Left lung (tissue), 4 donors: ENCODE measurements at regions not wholly inside any gene's neighbourhood (a gene's known extent, or its start where the extent isn't known, plus 50 kb on each side); places are given as distances from the start of the nearest gene placed in this dataset.
"Not testable (repeated sequence)": the region's sequence is repeated elsewhere in the genome, so short reads cannot be mapped to it uniquely, and the experiment has no call there.

Source experiments
- ATAC-seq: fragments of 200-7000 bp; cut with Tn5 transposase; one replicate; pipeline ENCODE4 v1.9.1; 2020; ENCODE audit warnings: moderate library complexity
- DNase-seq, 4 donors: peaks; one replicate each; pipeline ENCODE4 v3.0.0-alpha.2; 2013 to 2020
- H3K27ac ChIP-seq, 2 donors: fragments of 200-600 bp; sonication (generic) in 1 of 2; one replicate each; pipeline versions ENCODE4 v1.5.0 to v1.8.0; 2020 to 2021
- H3K27me3 ChIP-seq, 2 donors: fragments of 200-600 bp; sonication (generic) in 1 of 2; one replicate each; pipeline versions ENCODE4 v1.5.0 to v1.8.0; 2020 to 2021
- H3K36me3 ChIP-seq, 2 donors: fragments of 200-600 bp; sonication (generic) in 1 of 2; one replicate each; pipeline versions ENCODE4 v1.5.0 to v1.8.0; 2020 to 2021
- H3K4me1 ChIP-seq, 2 donors: fragments of 200-600 bp; one replicate each; pipeline ENCODE4 v1.8.0; 2021
- H3K4me3 ChIP-seq, 2 donors: fragments of 200-600 bp; sonication (generic) in 1 of 2; one replicate each; pipeline versions ENCODE4 v1.5.0 to v1.8.0; 2020 to 2021; ENCODE audit warnings: mild to moderate bottlenecking in 1 of 2
- H3K9me3 ChIP-seq, 2 donors: fragments of 200-600 bp; sonication (generic) in 1 of 2; one replicate each; pipeline versions ENCODE4 v1.5.0 to v1.8.0; 2020 to 2021
- intact Hi-C, 2 donors: fragments of 100-400 bp; cut with DNase I; formaldehyde crosslinking; loops; one replicate each; pipeline versions ENCODE4 v1.11.2 to v1.14.2; 2022
- TF ChIP-seq, protein P1 (sequence below), 2 donors: fragments of 200-600 bp; sonication (generic) in 1 of 2; IDR thresholded peaks; one replicate each; pipeline versions ENCODE4 v1.5.0 to v1.8.0; 2021; ENCODE audit warnings: antibody characterized with exemption in 2 of 2
- donor health status: DM: no; HTN: yes; CAD: no.
- donor health status: DM: no; HTN: no; CAD: no.

DNA sequence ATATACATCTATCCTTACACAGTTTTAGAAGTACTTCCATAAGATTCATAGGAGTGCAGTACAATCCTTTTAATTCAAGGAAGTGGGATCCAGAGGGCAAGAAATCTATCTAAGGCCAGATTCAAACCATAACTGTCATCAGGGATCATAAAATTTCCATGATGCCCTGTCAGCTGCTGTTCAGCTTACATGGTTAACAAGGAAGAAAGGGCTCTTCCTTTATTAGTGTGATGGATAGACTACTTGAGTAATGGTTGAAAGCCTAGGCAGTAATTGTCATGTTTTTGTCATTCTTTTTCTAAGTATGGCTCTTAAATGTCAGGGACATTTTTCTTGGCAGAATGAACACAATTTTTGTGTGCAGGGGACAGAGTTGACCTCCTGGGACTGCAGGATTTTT, 159.8 kb upstream of the CXCL13 start:
- no peaks in the 10 kb centered on the region for H3K4me1 ChIP-seq
- H3K27ac ChIP-seq = no peak overlapping the region
- no peaks in the 10 kb centered on the region for H3K36me3 ChIP-seq
- TF ChIP-seq, protein P1, sequence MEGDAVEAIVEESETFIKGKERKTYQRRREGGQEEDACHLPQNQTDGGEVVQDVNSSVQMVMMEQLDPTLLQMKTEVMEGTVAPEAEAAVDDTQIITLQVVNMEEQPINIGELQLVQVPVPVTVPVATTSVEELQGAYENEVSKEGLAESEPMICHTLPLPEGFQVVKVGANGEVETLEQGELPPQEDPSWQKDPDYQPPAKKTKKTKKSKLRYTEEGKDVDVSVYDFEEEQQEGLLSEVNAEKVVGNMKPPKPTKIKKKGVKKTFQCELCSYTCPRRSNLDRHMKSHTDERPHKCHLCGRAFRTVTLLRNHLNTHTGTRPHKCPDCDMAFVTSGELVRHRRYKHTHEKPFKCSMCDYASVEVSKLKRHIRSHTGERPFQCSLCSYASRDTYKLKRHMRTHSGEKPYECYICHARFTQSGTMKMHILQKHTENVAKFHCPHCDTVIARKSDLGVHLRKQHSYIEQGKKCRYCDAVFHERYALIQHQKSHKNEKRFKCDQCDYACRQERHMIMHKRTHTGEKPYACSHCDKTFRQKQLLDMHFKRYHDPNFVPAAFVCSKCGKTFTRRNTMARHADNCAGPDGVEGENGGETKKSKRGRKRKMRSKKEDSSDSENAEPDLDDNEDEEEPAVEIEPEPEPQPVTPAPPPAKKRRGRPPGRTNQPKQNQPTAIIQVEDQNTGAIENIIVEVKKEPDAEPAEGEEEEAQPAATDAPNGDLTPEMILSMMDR (IDR thresholded peaks at IDR 0.05) = no peak
- ATAC-seq (no peak), DNase-seq (no peak)
- no peak overlapping the region for H3K4me3 ChIP-seq
- H3K27me3 ChIP-seq = no peaks in the 10 kb centered on the region
- intact Hi-C loops = no loop called here
- H3K9me3 ChIP-seq = no peaks in the 10 kb centered on the region

DNA sequence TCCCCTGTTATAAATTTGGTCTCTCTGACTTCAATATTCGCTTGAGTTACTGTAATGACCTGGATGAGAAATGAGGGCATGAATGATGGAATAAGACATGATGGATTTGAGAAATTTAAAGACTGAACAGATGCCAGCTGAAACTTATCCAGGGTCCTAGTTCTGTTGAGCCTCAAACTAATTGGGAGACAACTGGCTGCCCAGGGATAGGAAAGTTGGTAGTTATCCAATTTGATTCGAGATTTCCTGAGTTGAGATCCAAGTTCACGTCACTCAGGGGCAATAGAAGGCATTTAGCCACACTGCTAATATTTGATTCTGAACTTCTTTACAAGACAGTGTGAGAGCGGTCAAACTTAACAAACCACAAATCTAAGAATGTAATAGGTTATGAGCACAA, 159.0 kb upstream of the CXCL13 start:
- no peak overlapping the region for H3K4me3 ChIP-seq
- H3K27ac ChIP-seq = no peak overlapping the region
- no peak for DNase-seq
- H3K27me3 ChIP-seq = no peaks in the 10 kb centered on the region
- no peaks in the 10 kb centered on the region for H3K36me3 ChIP-seq
- no peaks in the 10 kb centered on the region for H3K4me1 ChIP-seq
- no peak for ATAC-seq
- TF ChIP-seq, protein P1 (IDR thresholded peaks at IDR 0.05) = no peak
- intact Hi-C loops = no loop called here
- no peaks in the 10 kb centered on the region for H3K9me3 ChIP-seq

DNA sequence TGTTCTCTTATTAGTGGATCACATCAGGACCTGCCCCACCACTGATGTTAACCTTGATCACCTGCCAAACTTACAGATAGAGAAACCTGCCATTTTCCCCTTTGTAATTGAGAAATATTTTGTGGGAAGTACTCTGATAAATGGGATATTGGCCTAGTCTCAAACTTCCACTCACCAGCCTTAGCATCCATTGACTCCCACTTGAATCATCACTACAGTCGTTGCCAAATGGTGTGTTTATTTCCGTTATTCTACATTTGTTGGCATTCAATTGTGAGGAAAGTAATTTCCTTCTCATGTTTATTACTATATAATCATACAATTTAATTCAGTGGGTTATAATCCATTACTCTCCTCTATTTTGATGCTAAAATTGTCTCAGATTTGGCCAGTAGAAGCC, 156.4 kb upstream of the CXCL13 start:
- no peaks in the 10 kb centered on the region for H3K27me3 ChIP-seq
- ATAC-seq = no peak
- intact Hi-C loops = no loop called here
- H3K36me3 ChIP-seq = no peaks in the 10 kb centered on the region
- DNase-seq = no peak
- no peak overlapping the region for H3K4me3 ChIP-seq
- no peaks in the 10 kb centered on the region for H3K9me3 ChIP-seq
- no peaks in the 10 kb centered on the region for H3K4me1 ChIP-seq
- no peak overlapping the region for H3K27ac ChIP-seq
- TF ChIP-seq, protein P1 (IDR thresholded peaks at IDR 0.05) = no peak

DNA sequence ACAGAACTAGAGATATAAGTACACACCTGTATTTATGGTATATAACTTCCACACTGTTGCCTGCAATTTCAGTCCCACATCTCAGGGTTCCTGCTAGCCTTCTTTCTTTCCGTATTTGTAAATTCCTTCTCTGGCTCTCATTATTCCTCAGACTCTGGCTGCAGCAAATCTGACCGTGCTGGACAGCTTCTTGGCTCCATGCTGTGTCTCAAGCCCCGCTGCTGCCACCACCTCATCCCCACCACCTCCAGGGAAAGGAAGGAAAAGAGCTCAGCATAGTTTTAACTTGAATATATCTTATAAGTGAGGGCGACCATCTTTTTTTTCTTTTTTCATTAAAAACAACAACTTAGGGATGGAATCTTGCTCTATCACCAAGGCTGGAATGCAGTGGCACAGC, 155.6 kb upstream of the CXCL13 start:
- TF ChIP-seq, protein P1 (IDR thresholded peaks at IDR 0.05) = no peak
- no peaks in the 10 kb centered on the region for H3K36me3 ChIP-seq
- peak in 2 of 4 donors; percentile 52 to 65 for DNase-seq

DNA sequence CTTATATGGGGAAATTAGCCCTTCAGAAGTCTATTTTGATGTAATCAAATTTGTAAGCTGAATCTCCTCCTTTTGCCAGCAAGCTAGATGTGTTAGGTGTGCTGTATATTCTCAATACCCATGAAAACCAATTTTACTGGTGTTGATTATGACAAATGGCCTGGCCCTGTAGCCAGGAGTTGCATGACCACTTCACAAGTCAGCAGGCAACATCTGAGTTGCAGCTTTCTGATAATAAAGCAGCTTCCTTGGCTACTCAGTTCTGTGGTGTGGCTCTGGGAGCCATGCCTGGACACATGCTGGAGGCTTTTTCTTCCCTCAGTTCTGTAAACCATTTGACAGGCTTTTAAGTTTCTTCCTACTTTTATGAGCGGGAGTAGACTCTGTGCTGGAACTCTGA, 154.1 kb upstream of the CXCL13 start:
- H3K9me3 ChIP-seq = no peaks in the 10 kb centered on the region
- DNase-seq = no peak
- no peaks in the 10 kb centered on the region for H3K36me3 ChIP-seq
- no peak for ATAC-seq
- no peaks in the 10 kb centered on the region for H3K27me3 ChIP-seq
- TF ChIP-seq, protein P1 (IDR thresholded peaks at IDR 0.05) = no peak
- no peak overlapping the region for H3K27ac ChIP-seq
- intact Hi-C loops = no loop called here
- H3K4me3 ChIP-seq = no peak overlapping the region
- no peaks in the 10 kb centered on the region for H3K4me1 ChIP-seq

More for the DNA sequence above, 155.6 kb upstream of the CXCL13 start:
- no peak overlapping the region for H3K27ac ChIP-seq
- H3K27me3 ChIP-seq = no peaks in the 10 kb centered on the region
- ATAC-seq = peak; percentile 44
- H3K4me1 ChIP-seq = no peaks in the 10 kb centered on the region
- H3K9me3 ChIP-seq = no peaks in the 10 kb centered on the region
- no peak overlapping the region for H3K4me3 ChIP-seq
- intact Hi-C loops = no loop called here

GRCh38 chr4:77452117-77452516, 153.5 kb upstream of the CXCL13 start:
- H3K4me1 ChIP-seq, intact Hi-C loops, DNase-seq, H3K36me3 ChIP-seq, H3K4me3 ChIP-seq, H3K27me3 ChIP-seq, ATAC-seq, H3K9me3 ChIP-seq, H3K27ac ChIP-seq: not testable (repeated sequence)
